Neural progenitor cell (in vitro differentiated cells): ENCODE measurements at regions not wholly inside any gene's neighbourhood (a gene's known extent, or its start where the extent isn't known, plus 50 kb on each side); places are given as distances from the start of the nearest gene placed in this dataset.

Experiments used
- DNase-seq: peaks from one replicate; pipeline ENCODE4 v3.0.0-alpha.2; 2016; ENCODE audit warnings: low spot score
- H2AFZ ChIP-seq: fragments of 200-600 bp; sonication (generic); replicated peaks from 2 replicates; pipeline ENCODE4 v1.6.1; 2016; ENCODE audit warnings: antibody characterized with exemption
- H3F3A ChIP-seq: fragments of 200-600 bp; sonication (generic); 2 replicates; pipeline ENCODE4 v1.6.1; 2016; ENCODE audit warnings: antibody characterized with exemption, low read depth
- H3K27ac ChIP-seq: fragments of 200-600 bp; sonication (generic); 2 replicates; pipeline ENCODE4 v1.5.1; 2016; ENCODE audit warnings: mild to moderate bottlenecking
- H3K27me3 ChIP-seq: fragments of 200-600 bp; sonication (generic); 2 replicates; pipeline ENCODE4 v1.6.1; 2016; ENCODE audit warnings: mild to moderate bottlenecking, moderate library complexity
- H3K36me3 ChIP-seq: fragments of 200-600 bp; sonication (generic); 2 replicates; pipeline ENCODE4 v1.5.1; 2016
- H3K4me1 ChIP-seq: fragments of 200-600 bp; sonication (generic); 2 replicates; pipeline ENCODE4 v1.6.1; 2016; ENCODE audit warnings: mixed run types
- H3K4me2 ChIP-seq: fragments of 200-600 bp; sonication (generic); 2 replicates; pipeline ENCODE4 v1.6.1; 2016
- H3K4me3 ChIP-seq: fragments of 200-600 bp; sonication (generic); 2 replicates; pipeline ENCODE4 v1.5.1; 2016
- H3K79me2 ChIP-seq: fragments of 200-600 bp; sonication (generic); 2 replicates; pipeline ENCODE4 v1.6.1; 2016; ENCODE audit warnings: low read depth
- H3K9ac ChIP-seq: fragments of 200-600 bp; sonication (generic); 2 replicates; pipeline ENCODE4 v1.6.1; 2016
- H3K9me3 ChIP-seq: fragments of 200-600 bp; sonication (generic); 2 replicates; pipeline ENCODE4 v1.5.1; 2016; ENCODE audit warnings: low read depth
- H4K20me1 ChIP-seq: fragments of 200-600 bp; sonication (generic); 2 replicates; pipeline ENCODE4 v1.6.1; 2016; ENCODE audit warnings: low read depth
- H3K27ac Mint-ChIP-seq: 3 replicates; pipeline ENCODE4 v1.8.0; 2021; ENCODE audit warnings: mixed read lengths
- H3K27me3 Mint-ChIP-seq: 2 replicates; pipeline ENCODE4 v1.8.0; 2022; ENCODE audit warnings: low read depth, mild to moderate bottlenecking, inconsistent platforms, moderate library complexity, mixed read lengths; ENCODE audit not compliant: insufficient read depth
- H3K36me3 Mint-ChIP-seq: 3 replicates; pipeline ENCODE4 v1.8.0; 2021; ENCODE audit warnings: mixed read lengths
- H3K4me1 Mint-ChIP-seq: 3 replicates; pipeline ENCODE4 v1.8.0; 2021; ENCODE audit warnings: mixed read lengths
- H3K4me3 Mint-ChIP-seq: 3 replicates; pipeline ENCODE4 v1.8.0; 2021; ENCODE audit warnings: mild to moderate bottlenecking, moderate library complexity, mixed read lengths
- H3K9me3 Mint-ChIP-seq: 3 replicates; pipeline ENCODE4 v1.8.0; 2020; ENCODE audit warnings: mixed read lengths
- CTCF ChIP-seq: fragments of 200-600 bp; sonication (generic); IDR thresholded peaks from 2 replicates; pipeline ENCODE4 v1.5.1; 2017; ENCODE audit warnings: antibody characterized with exemption, mild to moderate bottlenecking
- EZH2 ChIP-seq: fragments of 200-600 bp; sonication (generic); IDR thresholded peaks from 2 replicates; pipeline ENCODE4 v1.6.1; 2017; ENCODE audit warnings: antibody characterized with exemption, mild to moderate bottlenecking, moderate library complexity
- EZH2phosphoT487 ChIP-seq: fragments of 200-600 bp; sonication (generic); IDR thresholded peaks from 2 replicates; pipeline ENCODE4 v1.6.1; 2017; ENCODE audit warnings: antibody characterized with exemption

- Histone ChIP-seq H2AFZ (peak overlapping the region; percentile 93), H3K9me3 (no peaks in the 10 kb centered on the region), H3K4me3 (no peak overlapping the region), H3F3A (peaks cover 8% of the 10 kb centered on the region), H3K79me2 (no peaks in the 10 kb centered on the region), H3K4me1 (peaks cover 14% of the 10 kb centered on the region), H3K4me2 (peak overlapping the region; percentile 56), H3K36me3 (no peaks in the 10 kb centered on the region), H3K27me3 (no peaks in the 10 kb centered on the region), H3K27ac (no peak overlapping the region), H3K9ac (no peak overlapping the region), H4K20me1 (no peaks in the 10 kb centered on the region)
- Mint-ChIP-seq H3K27ac (no peak overlapping the region), H3K27me3 (peaks cover 4% of the 10 kb centered on the region), H3K9me3 (peaks cover 5% of the 10 kb centered on the region), H3K4me1 (peaks cover 10% of the 10 kb centered on the region), H3K36me3 (no peaks in the 10 kb centered on the region), H3K4me3 (no peak overlapping the region)
- TF ChIP-seq EZH2 (no peak), CTCF (no peak), EZH2phosphoT487 (no peak)
- peak; percentile 50 for DNase-seq
These were observed 184.7 kb downstream of the TMX1 start for GRCh38 chr14:51424561-51425251.

- TF ChIP-seq CTCF = no peak
- no peak for TF ChIP-seq EZH2
- TF ChIP-seq EZH2phosphoT487 = no peak
- no peaks in the 10 kb centered on the region for H3K79me2 ChIP-seq
- H3K27me3 ChIP-seq = no peaks in the 10 kb centered on the region
- H2AFZ ChIP-seq = no peak overlapping the region
- H4K20me1 ChIP-seq = no peaks in the 10 kb centered on the region
- peaks cover 11% of the 10 kb centered on the region for H3K4me1 ChIP-seq
- H3K27ac Mint-ChIP-seq = no peak overlapping the region
- H3K36me3 ChIP-seq = no peaks in the 10 kb centered on the region
- no peaks in the 10 kb centered on the region for H3K9me3 ChIP-seq
- no peak for DNase-seq
- no peak overlapping the region for H3K27ac ChIP-seq
- H3K9me3 Mint-ChIP-seq = no peaks in the 10 kb centered on the region
- H3F3A ChIP-seq = peaks cover 8% of the 10 kb centered on the region
- no peak overlapping the region for H3K9ac ChIP-seq
- peaks cover 4% of the 10 kb centered on the region for H3K27me3 Mint-ChIP-seq
- H3K4me2 ChIP-seq = no peak overlapping the region
- peaks cover 43% of the 10 kb centered on the region for H3K4me1 Mint-ChIP-seq
- H3K36me3 Mint-ChIP-seq = no peaks in the 10 kb centered on the region
- no peak overlapping the region for H3K4me3 Mint-ChIP-seq
- no peak overlapping the region for H3K4me3 ChIP-seq
These were observed 188.9 kb downstream of the TMX1 start for GRCh38 chr14:51428981-51429380.

- TF ChIP-seq CTCF = no peak
- TF ChIP-seq EZH2 = no peak
- TF ChIP-seq EZH2phosphoT487 = no peak
- Histone ChIP-seq H3K4me3 (no peak overlapping the region), H3K27ac (no peak overlapping the region), H3K9me3 (no peaks in the 10 kb centered on the region), H4K20me1 (no peaks in the 10 kb centered on the region), H3K36me3 (no peaks in the 10 kb centered on the region), H3F3A (no peaks in the 10 kb centered on the region), H3K9ac (no peak overlapping the region), H3K4me1 (no peaks in the 10 kb centered on the region), H2AFZ (no peak overlapping the region), H3K79me2 (no peaks in the 10 kb centered on the region), H3K27me3 (no peaks in the 10 kb centered on the region), H3K4me2 (no peak overlapping the region)
- no peak overlapping the region for H3K4me3 Mint-ChIP-seq
- no peaks in the 10 kb centered on the region for H3K9me3 Mint-ChIP-seq
- H3K36me3 Mint-ChIP-seq = no peaks in the 10 kb centered on the region
- H3K27ac Mint-ChIP-seq = no peak overlapping the region
- H3K27me3 Mint-ChIP-seq = peaks cover 4% of the 10 kb centered on the region
- peaks cover 43% of the 10 kb centered on the region for H3K4me1 Mint-ChIP-seq
- DNase-seq = no peak
These were observed 190.0 kb downstream of the TMX1 start for GRCh38 chr14:51430079-51430478.
